C1 segment of cervical spinal cord (tissue), 14 donors: ENCODE measurements at regions not wholly inside any gene's neighbourhood (a gene's known extent, or its start where the extent isn't known, plus 50 kb on each side); places are given as distances from the start of the nearest gene placed in this dataset.

Source experiments
- DNase-seq, 14 donors: peaks; one replicate each; lab custom pipeline; 2025; lab: John Stamatoyannopoulos, UW

DNA sequence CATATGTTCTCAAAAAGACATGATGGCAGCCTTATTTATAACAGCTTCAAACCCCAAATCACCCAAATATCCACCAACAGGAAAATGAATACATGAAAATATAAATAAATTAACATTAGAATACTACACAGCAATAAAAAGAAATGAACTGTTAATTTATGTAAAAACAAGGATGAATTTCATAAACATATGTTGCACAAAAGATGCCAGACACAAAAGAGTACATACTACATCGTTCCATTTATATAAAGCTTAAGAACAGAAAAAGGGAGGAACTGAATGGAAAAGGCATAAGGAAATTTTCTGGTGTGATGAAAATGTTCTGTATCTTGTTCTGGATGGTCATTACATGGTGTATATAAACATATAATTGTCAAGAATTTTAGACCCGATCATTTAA is 69.9 kb upstream of the TUSC7 start:
- no peak for DNase-seq

DNA sequence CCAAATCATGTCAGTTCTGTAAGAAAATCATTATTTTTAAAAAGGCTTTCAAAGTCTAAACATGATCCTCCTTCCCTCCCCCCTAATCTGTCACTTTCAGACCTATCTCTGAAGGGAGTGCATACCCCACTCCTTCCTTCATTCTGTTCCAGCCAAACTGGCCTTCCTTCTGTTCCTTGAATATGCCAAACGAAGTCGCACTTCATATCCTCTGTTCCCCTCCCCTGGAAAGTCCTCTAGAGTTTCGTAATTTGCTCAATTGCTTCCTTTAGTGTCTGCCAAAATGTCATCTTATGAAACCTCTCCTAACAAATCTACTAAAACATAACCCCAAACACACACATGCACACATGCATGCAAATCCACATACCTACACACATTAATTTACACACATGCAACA is 69.5 kb upstream of the TUSC7 start:
- no peak for DNase-seq

- DNase-seq, result no peak
These were observed 66.6 kb upstream of the TUSC7 start for GRCh38 chr3:116643001-116643400.

- no peak for DNase-seq
These were observed 61.6 kb upstream of the TUSC7 start for GRCh38 chr3:116647996-116648395.
